Chondrocyte (in vitro differentiated cells): ENCODE measurements at regions not wholly inside any gene's neighbourhood (a gene's known extent, or its start where the extent isn't known, plus 50 kb on each side); places are given as distances from the start of the nearest gene placed in this dataset.

Experiments used
- DNase-seq: peaks from one replicate; pipeline ENCODE4 v3.0.0; 2021; ENCODE audit warnings: mixed read lengths, low spot score
- H3K27ac Mint-ChIP-seq: one replicate; pipeline ENCODE4 v1.8.0; 2021; ENCODE audit warnings: mild to moderate bottlenecking, moderate library complexity, mixed read lengths; ENCODE audit not compliant: unreplicated experiment
- H3K27me3 Mint-ChIP-seq: 2 replicates; pipeline ENCODE4 v1.8.0; 2021; ENCODE audit warnings: low read depth, mixed read lengths
- H3K36me3 Mint-ChIP-seq: 2 replicates; pipeline ENCODE4 v1.8.0; 2021; ENCODE audit warnings: low read depth, mixed read lengths
- H3K4me1 Mint-ChIP-seq: 2 replicates; pipeline ENCODE4 v1.8.0; 2021; ENCODE audit warnings: low read depth, mild to moderate bottlenecking, mixed read lengths
- H3K4me3 Mint-ChIP-seq: one replicate; pipeline ENCODE4 v1.8.0; 2021; ENCODE audit warnings: mild to moderate bottlenecking, moderate library complexity, mixed read lengths; ENCODE audit not compliant: unreplicated experiment
- H3K9me3 Mint-ChIP-seq: 2 replicates; pipeline ENCODE4 v1.8.0; 2021; ENCODE audit warnings: low read depth, mixed read lengths
- TF ChIP-seq, protein P1 (sequence below): fragments of 200-600 bp; sonication (generic); IDR thresholded peaks from 2 replicates; pipeline ENCODE4 v1.5.0; 2021; ENCODE audit warnings: antibody characterized with exemption, mild to moderate bottlenecking, moderate library complexity

DNA sequence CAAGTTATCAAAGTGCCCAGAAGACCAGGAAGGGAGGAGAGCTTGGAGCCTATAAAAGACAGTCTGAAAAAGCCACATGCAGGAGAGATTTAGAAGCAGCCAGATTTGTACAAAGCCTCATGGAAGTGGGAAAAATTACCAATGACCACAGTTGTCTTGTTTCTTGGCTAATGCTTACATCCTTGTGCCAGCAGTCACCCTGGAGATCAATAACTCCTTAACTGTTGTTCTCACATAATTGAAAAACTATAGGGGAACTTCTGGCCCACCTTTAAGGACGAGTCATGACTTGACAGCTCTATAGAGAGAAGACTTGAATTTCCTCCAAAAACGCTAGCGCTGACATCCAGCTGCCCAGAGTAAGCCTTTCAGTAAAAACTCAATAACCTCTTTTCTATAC is 313.1 kb downstream of the GALC start:
- Mint-ChIP-seq H3K4me3 (no peak overlapping the region), H3K27ac (no peak overlapping the region), H3K4me1 (no peaks in the 10 kb centered on the region), H3K36me3 (no peaks in the 10 kb centered on the region), H3K9me3 (peaks cover 23% of the 10 kb centered on the region), H3K27me3 (no peaks in the 10 kb centered on the region)
- TF ChIP-seq, protein P1, sequence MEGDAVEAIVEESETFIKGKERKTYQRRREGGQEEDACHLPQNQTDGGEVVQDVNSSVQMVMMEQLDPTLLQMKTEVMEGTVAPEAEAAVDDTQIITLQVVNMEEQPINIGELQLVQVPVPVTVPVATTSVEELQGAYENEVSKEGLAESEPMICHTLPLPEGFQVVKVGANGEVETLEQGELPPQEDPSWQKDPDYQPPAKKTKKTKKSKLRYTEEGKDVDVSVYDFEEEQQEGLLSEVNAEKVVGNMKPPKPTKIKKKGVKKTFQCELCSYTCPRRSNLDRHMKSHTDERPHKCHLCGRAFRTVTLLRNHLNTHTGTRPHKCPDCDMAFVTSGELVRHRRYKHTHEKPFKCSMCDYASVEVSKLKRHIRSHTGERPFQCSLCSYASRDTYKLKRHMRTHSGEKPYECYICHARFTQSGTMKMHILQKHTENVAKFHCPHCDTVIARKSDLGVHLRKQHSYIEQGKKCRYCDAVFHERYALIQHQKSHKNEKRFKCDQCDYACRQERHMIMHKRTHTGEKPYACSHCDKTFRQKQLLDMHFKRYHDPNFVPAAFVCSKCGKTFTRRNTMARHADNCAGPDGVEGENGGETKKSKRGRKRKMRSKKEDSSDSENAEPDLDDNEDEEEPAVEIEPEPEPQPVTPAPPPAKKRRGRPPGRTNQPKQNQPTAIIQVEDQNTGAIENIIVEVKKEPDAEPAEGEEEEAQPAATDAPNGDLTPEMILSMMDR, result no peak
- DNase-seq, result no peak

DNA sequence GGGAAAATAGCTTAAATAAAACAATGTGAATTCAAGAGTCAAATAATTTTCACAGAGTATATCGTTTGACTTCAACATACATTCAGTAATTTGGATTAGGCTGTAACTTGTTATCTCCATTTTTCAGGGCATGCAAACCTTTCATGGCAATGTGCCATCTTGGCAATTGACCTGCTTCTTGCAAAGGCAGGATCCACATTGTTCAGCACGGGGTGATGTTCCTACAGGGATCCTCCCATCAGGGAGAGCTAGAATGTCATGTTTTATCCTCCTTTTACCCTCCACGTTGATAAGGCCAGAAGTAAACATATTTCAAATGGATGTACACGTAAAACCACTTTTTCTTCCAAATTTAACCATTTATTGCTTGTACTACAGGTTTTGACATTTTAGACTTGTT is 314.4 kb downstream of the GALC start:
- no peaks in the 10 kb centered on the region for H3K4me1 Mint-ChIP-seq
- no peaks in the 10 kb centered on the region for H3K27me3 Mint-ChIP-seq
- DNase-seq, result no peak
- TF ChIP-seq, protein P1, result no peak
- peaks cover 22% of the 10 kb centered on the region for H3K9me3 Mint-ChIP-seq
- no peaks in the 10 kb centered on the region for H3K36me3 Mint-ChIP-seq
- no peak overlapping the region for H3K27ac Mint-ChIP-seq
- no peak overlapping the region for H3K4me3 Mint-ChIP-seq

GRCh38 chr14:87676814-87677437 is 316.1 kb downstream of the GALC start:
- no peaks in the 10 kb centered on the region for H3K27me3 Mint-ChIP-seq
- H3K4me1 Mint-ChIP-seq, result no peaks in the 10 kb centered on the region
- no peak for DNase-seq
- TF ChIP-seq, protein P1, result no peak
- no peaks in the 10 kb centered on the region for H3K36me3 Mint-ChIP-seq
- no peak overlapping the region for H3K4me3 Mint-ChIP-seq
- peaks cover 15% of the 10 kb centered on the region for H3K9me3 Mint-ChIP-seq
- no peak overlapping the region for H3K27ac Mint-ChIP-seq

DNA sequence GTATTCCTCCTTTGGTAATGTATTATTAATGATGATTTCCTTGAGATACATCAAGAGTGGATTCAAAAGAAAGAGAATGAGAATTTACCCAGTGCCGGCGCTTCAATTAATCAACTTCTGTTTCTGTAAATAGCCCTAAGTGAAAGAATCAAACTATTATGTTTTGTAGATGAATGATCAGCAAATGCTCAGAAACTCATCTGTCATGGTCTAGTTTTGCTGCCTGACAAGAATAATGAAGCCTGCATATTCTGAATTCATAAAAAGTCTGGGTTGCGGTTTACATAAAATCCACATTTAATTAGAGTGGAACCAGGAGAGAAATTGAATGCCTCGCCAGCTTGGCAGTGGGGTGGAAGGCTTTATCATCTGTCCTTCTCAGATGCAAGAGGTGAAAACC is 325.3 kb downstream of the GALC start:
- Mint-ChIP-seq H3K9me3 (peaks cover 17% of the 10 kb centered on the region), H3K36me3 (no peaks in the 10 kb centered on the region), H3K4me3 (no peak overlapping the region), H3K4me1 (no peaks in the 10 kb centered on the region), H3K27me3 (no peaks in the 10 kb centered on the region), H3K27ac (no peak overlapping the region)
- TF ChIP-seq, protein P1, result no peak
- DNase-seq, result no peak

DNA sequence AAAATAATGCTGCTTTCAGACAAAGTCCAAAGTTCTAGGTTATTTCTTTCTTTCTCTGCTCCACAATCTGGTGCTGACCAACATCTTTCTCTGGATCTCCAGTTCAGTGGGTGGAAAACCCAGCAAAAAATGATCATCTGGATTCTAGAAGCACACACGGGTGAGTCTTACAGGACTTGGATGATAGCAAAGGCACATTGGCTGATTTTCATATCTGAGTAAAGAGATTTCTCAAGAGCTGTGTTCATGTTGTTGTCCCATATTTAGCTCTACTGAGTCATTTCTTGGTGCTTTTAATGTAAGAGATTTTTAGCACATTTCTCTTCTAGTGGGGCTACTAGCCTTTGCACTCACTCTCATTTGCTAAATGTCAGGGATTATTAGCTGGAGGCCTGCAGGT is 336.7 kb downstream of the GALC start:
- Mint-ChIP-seq H3K9me3 (peaks cover 22% of the 10 kb centered on the region), H3K27me3 (no peaks in the 10 kb centered on the region), H3K4me3 (no peak overlapping the region), H3K4me1 (no peaks in the 10 kb centered on the region), H3K27ac (no peak overlapping the region), H3K36me3 (no peaks in the 10 kb centered on the region)
- TF ChIP-seq, protein P1, result no peak
- no peak for DNase-seq
